Right forelimb (tissue), 1 donor: ENCODE measurements at regions not wholly inside any gene's neighbourhood (a gene's known extent, or its start where the extent isn't known, plus 50 kb on each side); places are given as distances from the start of the nearest gene placed in this dataset.

Experiments
- DNase-seq: peaks from one replicate; pipeline ENCODE4 v3.0.0-alpha.2; 2018

DNA sequence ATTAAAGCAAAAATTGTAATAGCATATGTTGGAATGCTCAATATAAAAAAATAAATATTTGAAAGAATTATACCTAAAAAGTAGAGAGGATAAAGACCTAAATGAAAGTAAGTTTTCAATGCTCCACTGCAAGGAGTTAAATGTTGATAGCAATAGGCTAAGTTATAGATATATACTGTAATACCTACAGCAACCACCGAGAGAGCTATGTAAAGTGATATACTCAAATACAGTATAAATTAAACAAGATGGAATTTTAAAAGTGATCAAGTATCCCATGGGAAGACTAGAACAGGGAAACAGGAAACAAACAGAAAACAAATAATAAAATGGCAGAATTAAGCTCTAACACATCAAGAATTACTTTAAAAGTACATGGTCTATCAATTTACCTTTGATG lies 73.9 kb downstream of the CASP3 start:
- no peak for DNase-seq

DNA sequence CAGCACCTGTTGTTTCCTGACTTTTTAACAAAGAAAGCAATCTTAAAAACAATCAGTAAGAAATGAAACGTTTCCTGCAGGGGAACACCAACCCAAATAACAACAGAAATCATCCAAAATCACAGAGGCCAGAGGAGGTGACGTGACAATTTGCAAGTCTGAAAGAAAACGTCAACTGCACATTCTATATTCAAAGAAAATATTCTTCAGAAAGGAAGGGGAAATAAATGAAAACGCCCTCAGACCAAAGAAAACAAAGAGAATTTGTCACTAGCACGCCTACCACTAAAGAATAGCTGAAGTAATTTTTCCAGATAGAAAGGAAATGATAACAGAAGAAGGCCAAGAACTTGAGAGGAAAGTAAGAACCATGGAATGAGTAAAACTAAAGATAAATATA lies 74.4 kb downstream of the CASP3 start:
- DNase-seq = no peak

DNA sequence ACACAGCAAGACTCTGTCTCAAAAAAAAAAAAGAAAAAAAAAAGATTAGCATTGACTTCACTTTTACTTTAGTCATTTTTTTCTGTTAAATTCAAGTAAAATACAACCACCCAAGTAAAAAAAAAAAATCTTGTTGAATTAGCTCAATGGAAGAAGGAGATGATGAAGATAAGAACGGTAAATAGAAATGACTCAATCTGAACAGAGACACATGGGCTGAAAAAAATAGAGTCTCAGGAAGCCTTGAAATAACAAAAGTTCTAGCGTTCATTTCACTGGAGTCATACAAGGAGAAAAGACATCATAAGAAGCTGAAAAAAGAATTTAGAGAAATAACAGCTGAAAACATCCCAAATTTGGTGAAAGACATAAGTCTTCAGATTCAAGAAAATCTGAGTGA lies 75.5 kb downstream of the CASP3 start:
- no peak for DNase-seq

DNA sequence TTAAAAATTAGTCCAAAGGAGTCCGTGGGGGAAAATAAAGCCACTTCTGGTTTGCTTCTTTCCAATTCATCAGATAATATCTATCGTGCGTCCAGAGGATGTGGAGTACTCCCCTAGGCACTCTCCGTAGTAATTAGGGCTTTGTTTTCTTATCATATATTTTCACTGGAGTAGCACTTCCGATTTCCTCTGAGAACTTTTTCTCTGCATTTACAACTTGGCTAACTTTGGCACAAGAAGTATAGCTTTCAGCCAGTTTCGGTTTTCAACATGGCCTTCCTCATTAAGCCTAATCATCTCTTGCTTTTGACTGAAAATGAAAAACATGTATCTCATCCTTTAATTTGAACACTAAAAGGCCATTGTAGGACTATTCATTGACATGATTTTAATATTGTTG lies 80.5 kb downstream of the CASP3 start:
- DNase-seq = no peak

DNA sequence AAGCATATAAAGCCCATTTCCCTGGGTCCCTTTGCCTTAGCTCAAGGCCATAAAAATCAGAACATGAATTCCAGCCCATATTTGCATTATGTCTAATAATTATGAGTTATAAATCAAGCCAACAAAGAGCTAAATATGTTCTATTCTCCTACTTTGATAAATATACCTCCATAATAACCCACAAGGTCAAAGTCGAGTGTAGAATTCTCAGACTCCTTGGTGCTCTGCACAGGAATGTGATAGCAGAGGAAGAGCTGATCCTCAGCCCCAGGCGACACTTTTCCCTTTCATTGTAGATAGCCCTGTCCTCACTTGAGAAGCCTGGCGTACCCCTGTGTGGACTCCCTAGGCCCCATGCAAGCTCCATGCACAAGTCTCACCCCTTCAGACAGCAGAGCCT lies 85.6 kb downstream of the CASP3 start:
- no peak for DNase-seq

DNA sequence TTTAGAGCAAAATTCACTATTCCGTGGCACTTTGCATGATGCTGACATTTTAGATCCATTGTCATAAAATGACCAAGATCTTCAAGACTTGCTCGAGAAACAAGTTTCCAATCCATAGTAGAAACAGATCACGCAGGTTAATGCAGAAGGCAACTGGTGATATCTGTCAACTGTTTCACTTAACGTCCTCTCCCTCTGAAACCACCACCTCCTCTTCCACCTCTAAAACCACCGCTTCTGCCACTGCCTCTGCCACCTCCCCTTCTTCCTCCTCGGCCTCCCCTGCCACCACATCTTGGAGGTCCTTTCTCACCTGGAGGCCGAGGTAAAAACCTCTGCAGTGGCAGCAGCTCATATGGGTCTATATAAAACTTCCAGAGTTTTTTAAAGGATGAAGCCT lies 84.6 kb upstream of the IRF2 start:
- no peak for DNase-seq

DNA sequence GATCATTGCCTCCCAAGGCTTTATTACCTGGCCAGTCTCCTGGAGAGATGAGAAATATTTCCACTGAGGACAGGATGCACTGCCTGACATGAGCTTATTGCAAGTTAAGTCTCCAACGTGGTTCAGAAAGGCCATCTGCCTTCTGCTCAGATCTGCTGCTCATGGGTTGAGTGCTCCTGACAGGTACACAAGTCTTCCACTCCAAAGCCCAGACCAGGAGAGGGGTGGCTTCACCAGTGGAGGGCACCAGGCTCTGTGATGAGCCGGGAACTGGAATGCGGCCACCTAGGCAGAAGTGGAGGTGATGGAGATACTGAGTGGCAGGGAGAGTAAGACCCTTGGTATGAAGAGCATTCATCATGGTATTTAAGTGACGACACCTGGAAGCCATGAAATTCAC lies 79.5 kb upstream of the IRF2 start:
- DNase-seq = no peak

DNA sequence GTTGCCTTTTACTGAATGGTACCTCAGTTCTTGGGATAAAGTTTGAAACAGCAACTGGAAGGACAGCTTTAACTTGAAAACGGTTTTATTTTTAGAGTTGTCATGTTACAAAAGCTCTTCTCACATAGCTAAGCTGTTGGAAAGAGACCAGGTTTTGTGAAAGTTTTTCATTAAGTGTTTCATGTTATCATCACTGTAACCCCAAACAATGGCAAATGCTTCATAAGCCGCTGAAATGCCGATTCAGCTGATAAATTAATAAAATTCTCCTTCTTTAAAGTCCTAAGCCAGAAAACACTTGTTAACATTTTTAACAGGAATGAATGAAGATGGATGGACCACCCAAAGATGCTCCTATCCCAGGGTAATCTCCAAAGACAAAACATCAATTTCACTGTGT lies 76.1 kb upstream of the IRF2 start:
- no peak for DNase-seq

DNA sequence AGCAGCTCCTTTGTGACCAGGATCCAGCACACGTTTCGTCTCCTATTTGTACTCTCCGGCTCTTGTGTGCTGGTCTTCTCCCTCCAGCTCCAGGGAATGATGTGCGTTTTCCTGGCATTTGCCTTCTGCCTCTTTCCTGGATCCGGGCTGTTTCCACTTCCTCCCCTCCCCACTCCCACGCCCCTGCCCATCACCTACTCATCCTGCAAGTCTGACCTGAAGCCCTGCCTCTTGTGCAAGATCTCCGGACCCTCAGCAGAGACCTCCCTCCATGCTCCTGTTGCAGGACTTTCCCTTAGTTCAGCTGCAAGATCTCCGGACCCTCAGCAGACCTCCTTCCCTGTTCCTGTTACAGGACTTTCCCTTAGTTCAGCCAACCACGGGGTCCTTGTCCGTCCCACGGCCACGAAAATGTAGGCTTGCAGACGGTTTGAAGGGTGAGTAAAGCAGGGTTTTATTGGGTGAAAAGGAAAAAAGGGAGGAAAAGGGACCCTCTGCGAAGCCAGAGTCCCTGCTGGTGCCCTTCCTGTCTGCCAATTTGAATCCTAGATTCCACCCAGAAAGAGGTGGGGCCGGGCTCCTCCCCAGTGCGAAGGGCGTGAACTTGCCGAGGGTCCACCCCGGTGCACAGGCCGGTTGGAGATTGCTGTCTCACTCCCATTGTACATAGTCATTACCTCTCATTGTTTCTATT lies 74.4 kb upstream of the IRF2 start:
- DNase-seq = no peak

DNA sequence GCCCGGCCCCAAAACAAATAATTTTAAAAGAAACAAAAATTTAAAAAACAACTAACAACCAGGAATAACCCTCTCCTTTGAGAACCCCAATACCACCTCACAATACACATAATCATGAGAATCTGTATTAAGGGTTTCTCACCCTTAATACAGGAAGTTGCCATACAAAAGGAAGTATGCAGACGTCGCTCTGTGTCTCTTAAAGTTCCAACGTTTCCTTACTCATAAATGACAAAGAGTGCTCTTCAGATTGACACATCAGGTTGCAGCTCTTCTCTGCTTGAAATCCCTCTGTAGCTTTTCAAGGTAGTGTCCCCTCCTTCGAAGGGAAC lies 73.9 kb upstream of the IRF2 start:
- no peak for DNase-seq

DNA sequence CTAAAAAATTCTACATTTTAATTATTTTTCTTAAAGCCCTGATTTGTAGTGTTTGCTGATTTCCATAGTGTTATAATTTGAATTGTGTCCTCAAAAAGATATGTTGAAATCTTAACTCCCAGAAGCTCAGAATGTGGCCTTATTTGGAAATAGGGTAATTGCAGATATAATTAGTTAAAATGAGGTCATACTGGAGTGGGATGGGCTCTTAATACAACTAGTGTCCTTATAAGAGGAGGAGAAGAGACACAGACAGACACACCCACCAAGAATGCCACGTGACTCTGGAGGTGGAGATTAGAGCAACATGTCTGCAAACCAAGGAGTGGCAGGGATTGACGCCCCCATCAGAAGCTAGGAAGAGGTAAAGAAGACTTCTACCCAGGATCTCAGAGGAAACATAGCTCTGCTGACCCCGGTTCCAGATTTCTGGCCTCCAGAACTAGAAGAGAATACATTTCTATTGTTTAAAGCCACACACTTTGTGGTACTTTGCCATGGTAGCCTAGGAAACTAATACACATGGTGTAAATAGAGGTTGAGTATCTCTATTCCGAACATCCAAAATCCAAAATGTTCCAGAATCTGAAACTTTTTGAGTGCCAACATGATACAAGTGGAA lies 70.5 kb upstream of the IRF2 start:
- no peak for DNase-seq

DNA sequence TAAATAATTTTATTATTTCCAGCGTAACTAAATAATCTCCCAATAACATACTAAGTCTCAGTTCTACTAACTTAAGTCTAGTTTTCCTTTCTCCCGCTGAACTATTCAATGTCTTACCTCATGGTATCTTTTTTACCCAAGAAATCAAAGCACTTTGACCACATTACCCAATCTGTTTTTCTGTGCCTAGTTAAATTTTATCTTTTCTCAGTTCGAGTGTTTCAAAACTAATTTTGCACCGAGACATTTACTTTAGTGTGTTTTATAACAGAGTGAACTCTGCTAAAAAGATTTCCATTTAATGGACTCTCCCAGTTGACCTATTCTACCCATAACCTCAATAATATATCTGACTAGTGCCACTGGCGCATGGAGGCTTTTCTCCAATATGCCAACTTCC lies 67.6 kb upstream of the IRF2 start:
- no peak for DNase-seq

DNA sequence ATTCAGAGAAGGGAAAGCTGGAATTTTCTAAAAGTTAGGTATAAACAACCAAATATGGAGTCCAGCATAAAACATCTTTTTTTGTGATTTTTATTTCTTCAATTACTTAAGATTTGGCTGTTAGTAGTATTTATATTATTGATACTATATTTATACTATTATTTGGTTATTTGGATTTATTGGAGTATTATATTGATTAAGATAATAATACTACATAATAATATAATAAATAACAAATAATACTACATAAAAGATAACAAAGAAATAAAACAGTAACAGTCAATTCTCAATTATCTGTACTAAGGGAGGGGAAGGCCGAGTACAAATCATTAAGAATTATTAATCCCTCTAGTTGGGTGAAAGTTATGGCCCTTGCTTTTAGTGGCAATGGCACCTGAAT lies 66.0 kb upstream of the IRF2 start:
- no peak for DNase-seq

DNA sequence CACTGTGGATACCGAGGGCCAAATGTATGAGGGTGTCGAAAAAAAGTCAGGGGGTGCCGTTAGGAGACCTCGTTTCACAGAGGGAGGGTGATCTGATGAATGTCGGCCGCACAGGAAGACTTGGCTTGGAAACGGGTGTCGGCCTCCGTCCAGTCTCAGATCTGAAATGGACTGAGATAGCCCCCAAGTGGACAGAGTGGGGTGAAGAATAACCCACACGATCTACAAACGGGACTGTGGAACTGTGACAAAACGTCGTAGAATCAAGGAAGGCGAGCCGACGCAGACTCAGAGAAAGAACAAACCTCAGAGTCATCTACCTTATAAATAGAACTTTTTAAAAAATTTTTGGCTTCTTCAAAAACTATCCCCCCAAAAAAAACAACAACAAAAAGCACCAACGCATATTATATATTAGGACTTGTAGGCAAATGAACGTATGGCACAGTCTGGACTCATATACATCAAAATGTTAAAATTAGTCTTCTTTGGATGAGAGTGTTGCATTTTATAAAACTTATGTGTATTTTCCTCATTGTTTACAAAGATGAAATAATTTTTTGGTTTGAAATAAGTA lies 63.8 kb upstream of the IRF2 start:
- peak; percentile 92 for DNase-seq

DNA sequence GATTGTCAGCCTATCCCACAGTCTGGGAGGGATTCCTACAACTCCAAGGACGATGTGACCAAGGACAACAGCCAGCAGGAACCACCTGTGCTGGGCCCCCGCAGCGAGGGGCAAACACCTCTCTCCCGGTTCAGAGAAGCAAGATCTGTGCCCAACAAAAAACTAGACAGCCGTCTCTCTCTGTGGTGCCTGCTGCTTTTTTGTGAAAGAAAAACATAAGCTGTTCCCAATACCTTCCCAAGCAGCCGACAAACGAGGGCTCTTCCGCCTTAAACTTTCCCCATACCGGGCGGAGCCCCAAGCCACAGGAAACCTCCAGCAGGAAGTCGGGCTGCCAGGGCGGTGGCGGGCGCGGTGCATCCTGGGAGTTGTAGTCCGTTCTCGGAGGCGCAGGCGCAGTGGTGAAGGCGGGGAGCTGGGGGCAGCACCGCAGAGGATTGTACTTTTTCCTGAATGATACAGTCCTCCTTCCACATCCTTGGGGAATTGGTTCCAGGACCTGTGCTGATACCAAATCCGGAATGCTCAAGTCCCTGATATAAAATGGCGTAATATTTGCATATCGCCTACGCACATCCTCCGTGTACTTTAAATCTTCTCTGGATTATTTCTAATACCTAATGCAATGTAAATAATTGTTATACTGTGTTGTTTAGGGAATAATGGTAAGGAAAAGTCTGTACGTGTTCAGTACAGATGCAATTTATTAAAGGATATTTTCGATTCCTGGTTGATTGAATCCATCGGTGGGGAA lies 63.1 kb upstream of the IRF2 start:
- DNase-seq = peak; percentile 100

DNA sequence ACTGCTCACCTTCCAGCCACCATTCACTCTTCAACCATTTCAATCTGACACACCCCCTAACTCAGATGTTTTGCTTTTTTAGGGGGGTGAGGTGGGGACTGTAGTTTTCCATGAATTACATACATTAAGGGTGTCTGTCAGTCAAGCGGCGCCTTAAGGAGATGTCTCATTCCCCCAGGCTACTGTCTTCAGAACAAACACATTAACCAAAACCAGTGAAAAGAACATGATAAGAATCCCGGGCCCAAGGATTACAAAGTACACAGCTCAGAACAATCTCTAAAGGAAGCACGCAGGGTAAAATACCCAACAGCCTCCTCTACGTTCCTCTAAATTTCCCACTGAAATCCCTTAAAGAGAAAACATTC lies 62.5 kb upstream of the IRF2 start:
- DNase-seq = no peak

DNA sequence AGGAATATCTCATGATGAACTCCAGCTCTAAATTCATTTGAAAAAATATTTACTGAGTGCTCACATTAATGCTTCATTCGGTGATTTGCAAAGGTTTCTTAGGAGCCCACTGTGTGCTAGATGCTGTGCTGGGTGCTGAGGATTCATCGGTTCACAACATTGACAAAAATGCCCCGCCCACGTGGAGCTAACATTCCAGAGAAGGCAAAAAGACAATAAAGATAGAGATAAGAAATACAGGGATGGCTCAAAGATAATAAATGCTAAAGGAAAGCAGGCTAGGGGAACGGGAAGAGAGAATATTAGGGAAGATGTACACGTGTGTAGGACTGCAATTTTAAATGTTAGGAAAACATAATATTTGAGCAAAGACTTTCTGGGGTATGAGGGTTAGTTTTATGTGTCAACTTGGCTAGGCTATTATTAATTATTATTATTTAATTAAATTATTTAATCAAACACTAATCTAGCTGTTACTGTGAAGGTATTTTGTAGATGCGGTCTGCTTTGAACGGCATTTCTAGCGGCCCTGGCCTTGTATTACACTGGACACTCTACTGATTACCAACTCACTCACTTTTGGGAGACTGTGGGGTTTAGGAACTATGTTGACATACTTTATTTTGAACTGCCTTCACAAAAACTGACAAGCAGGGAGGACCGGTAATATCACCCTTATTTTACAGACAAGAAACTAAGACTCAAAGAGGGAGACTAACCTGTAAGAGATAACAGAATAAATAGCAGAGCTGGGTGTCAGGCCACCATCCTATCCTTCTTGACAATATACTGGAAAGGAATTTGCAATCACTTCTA lies 61.9 kb upstream of the IRF2 start:
- no peak for DNase-seq

DNA sequence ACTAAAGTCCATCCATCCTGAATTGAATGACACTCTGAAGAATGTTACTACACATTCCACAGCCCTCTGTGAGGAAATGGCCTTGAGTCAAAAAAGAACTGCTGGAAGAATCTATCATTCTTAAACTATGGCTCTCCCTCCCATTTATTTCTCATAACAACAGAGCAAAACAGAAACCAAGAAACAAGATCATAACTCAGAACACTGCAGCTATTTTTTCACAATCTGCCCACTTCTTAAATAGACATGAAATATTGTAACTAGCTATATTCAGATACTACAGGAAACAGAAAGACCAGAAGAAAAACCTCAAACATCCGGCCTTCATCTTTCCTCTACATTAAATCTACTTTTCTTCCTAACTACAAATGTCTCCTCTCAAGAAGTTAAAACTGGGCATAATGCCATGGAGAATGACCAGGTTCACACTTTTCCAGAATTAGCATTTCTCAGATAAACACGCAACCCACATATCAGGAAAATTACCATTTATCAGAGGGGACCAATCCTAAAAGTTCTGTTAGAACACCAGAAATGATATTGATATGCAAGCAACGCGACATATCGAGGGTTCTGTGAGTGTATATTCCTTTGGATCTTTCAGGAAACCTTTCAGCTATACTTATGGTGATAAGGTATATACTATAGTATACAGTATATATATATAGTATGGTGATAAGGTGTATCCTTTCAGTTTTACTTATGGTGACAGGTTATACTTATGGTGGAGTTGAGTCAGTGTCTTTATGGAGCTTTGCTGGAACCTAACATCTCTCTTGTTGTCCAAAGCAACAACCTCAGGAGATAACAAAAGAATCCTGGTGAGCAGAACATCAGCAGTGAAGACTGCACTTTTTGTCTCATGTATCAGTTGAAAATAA lies 60.4 kb upstream of the IRF2 start:
- no peak for DNase-seq

DNA sequence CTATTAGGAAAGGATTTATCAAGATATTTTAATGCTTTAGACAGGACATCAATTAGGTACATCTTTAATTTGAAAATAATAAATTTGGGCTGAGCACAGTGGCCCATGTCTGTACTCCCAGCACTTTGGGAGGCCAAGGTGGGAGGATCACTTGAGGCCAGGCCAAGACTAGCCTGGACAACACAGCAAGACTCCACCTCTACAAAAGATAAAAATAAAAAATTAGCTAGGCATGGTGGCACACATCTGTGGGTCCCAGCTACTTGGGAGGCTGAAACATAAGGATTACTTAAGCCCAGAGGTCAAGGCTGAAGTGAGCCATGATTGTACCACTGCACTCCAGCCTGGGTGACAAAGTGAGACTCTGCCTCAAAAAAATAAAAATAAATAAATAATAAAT lies 59.6 kb upstream of the IRF2 start:
- DNase-seq = no peak

DNA sequence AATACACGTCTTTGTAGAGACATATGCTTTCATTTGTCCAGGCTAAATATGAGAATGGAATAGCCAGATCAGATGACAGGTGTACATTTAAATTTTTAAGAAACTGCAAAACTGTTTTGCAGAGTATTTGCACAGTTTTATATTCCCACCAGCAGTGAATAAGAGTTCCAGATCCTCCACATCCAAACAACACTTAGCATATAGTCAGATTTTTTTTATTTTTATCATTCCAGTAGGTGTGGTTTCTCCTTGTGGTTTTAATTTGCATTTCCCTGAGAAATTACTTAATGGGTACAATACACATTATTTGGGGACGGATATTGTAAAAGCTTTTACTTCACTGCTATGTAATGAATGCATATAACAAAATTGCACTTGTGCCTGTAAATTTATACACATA lies 56.7 kb upstream of the IRF2 start:
- no peak for DNase-seq

DNA sequence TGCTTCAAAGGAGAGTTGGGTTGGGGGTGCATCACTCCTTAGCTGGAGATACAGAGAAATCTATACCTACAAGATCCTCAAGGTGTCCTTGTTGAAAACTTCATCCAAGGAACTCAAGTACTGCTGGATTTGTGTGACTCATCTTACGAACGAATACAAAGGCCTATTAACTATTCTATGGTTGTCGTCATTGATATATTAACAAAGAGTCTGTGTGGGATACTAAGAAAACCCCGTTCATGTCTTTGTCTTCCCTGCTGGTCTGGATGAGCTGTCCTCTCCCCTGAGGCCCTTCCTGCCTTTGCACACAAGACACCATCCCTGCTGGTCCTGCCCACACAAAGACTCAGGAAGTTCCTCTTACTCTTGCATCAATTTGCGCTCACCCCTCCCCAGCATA lies 54.9 kb upstream of the IRF2 start:
- no peak for DNase-seq

DNA sequence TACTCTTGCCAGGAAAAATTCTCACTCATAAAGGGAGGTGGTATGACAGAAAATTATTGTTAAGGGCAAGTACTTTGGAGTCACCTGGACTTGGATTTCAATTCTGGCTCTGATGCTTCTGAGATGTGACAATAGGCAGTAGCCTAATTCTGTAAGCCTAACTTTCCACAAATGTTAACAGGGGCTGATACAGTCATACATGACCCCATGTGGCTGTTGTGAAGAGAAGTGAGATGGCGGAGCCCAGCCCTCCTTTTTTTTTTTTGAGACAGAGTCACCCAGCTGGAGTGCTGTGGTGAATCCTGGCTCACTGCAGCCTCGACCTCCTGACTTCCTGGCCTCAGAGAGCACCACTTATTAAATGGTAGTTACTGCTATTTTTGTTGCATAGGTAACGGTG lies 54.4 kb upstream of the IRF2 start:
- DNase-seq = no peak
